GM21619 (cell line): ENCODE measurements at regions not wholly inside any gene's neighbourhood (a gene's known extent, or its start where the extent isn't known, plus 50 kb on each side); places are given as distances from the start of the nearest gene placed in this dataset.

Source experiments
- ATAC-seq: cut with Tn5 transposase; IDR thresholded peaks from one replicate; pipeline ENCODE4 v1.9.1; 2021; ENCODE audit not compliant: unreplicated experiment

GRCh38 chr20:57950764-57951485, 241.1 kb upstream of the PMEPA1 start:
- no peak for ATAC-seq

- ATAC-seq, result no peak
These were observed 238.6 kb upstream of the PMEPA1 start for GRCh38 chr20:57948180-57948955.

GRCh38 chr20:57947421-57948179, 237.8 kb upstream of the PMEPA1 start:
- no peak for ATAC-seq

GRCh38 chr20:57946559-57947315, 236.9 kb upstream of the PMEPA1 start:
- ATAC-seq, result no peak

GRCh38 chr20:57944988-57945387, 235.2 kb upstream of the PMEPA1 start:
- ATAC-seq, result no peak

- no peak for ATAC-seq
These were observed 234.1 kb upstream of the PMEPA1 start for GRCh38 chr20:57943950-57944349.

- ATAC-seq, result no peak
These were observed 233.5 kb upstream of the PMEPA1 start for GRCh38 chr20:57943291-57943690.

GRCh38 chr20:57941604-57942381, 232.0 kb upstream of the PMEPA1 start:
- ATAC-seq, result no peak

- ATAC-seq, result no peak
These were observed 231.2 kb upstream of the PMEPA1 start for GRCh38 chr20:57940868-57941522.

- ATAC-seq, result no peak
These were observed 230.6 kb upstream of the PMEPA1 start for GRCh38 chr20:57940376-57940775.

- ATAC-seq, result no peak
These were observed 229.7 kb upstream of the PMEPA1 start for GRCh38 chr20:57939499-57939898.

- no peak for ATAC-seq
These were observed 228.6 kb upstream of the PMEPA1 start for GRCh38 chr20:57938158-57939108.

GRCh38 chr20:57936636-57937385, 227.0 kb upstream of the PMEPA1 start:
- no peak for ATAC-seq

- ATAC-seq, result no peak
These were observed 225.1 kb upstream of the PMEPA1 start for GRCh38 chr20:57934913-57935312.

- ATAC-seq, result no peak
These were observed 224.4 kb upstream of the PMEPA1 start for GRCh38 chr20:57934007-57934805.

- ATAC-seq, result no peak
These were observed 222.5 kb upstream of the PMEPA1 start for GRCh38 chr20:57932227-57932864.

GRCh38 chr20:57930351-57930750, 220.5 kb upstream of the PMEPA1 start:
- no peak for ATAC-seq
